ENCODE measurements at regions not wholly inside any gene's neighbourhood (a gene's known extent, or its start where the extent isn't known, plus 50 kb on each side); places are given as distances from the start of the nearest gene placed in this dataset.

- no peak overlapping the region for H3K27ac ChIP-seq (ENCODE audit: low read depth, low read length, poor library complexity, severe bottlenecking)
Observed at GRCh38 chr4:185920691-185921260, 108.8 kb upstream of the SORBS2 start.

DNA sequence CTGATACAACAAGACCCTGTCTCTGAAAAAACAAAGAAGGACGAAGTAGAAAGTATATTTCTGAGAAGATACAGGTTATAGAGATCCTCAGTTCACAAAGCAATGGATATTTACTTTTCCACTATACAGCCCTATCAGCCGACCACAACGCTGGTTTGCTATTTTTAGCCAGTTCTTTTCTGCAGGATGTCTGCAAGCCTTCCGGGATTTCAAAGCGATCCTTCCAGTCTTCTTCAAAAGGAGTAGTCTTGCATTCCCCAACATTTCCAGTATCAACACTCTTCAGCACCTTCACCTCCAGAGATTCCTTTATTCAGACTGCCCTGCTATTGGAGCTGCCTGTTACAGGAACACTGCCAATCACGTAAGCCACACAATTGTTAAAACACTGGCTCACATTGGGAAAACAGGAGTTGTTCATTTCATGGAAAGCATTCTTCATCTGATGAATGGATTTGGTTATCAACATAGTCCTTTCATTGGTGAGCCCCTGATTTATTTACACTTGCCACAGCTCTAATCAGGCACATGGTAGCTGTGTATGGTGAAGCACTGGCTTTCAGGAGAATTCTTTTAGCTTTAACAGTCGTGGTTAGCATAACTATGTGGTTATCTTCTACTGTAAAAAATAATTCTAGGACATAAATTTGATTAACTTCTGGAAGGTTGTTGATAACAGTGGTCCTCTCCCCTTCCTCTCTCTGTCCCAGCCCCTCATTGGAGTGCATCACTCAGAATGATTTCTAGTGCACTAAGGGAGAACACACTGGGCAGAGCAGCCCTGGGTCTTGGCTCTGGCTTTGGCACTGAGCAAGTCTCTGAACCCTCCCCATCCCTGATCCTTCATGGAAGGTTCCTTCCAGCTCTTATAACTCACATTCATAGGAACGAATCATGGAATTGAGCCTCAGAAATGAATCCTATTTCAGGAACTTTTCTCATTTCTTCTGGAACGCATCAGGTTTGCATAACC is 109.9 kb upstream of the SORBS2 start:
- no peak overlapping the region for H3K9ac ChIP-seq (ENCODE audit: low read length)
- H3K36me3 ChIP-seq (ENCODE audit: insufficient read depth, low read length): no peaks in the 10 kb centered on the region
- no peaks in the 10 kb centered on the region for H3K9me3 ChIP-seq (ENCODE audit: low read length)
- H3K27ac ChIP-seq (ENCODE audit: low read depth, low read length, poor library complexity, severe bottlenecking): no peak overlapping the region
- no peaks in the 10 kb centered on the region for H3K27me3 ChIP-seq (ENCODE audit: insufficient read depth, low read length)
- H3K4me2 ChIP-seq (ENCODE audit: low read length): no peak overlapping the region
- H4K20me1 ChIP-seq (ENCODE audit: insufficient read depth, low read length): no peaks in the 10 kb centered on the region
- no peaks in the 10 kb centered on the region for H3K9me2 ChIP-seq (ENCODE audit: low read depth, low read length)
- H3K4me1 ChIP-seq (ENCODE audit: insufficient read depth, low read length, severe bottlenecking): peaks cover 4% of the 10 kb centered on the region
- no peak for TF ChIP-seq EZH2 (IDR thresholded peaks at IDR 0.05; ENCODE audit: borderline replicate concordance, low read length)
- TF ChIP-seq, protein P1, sequence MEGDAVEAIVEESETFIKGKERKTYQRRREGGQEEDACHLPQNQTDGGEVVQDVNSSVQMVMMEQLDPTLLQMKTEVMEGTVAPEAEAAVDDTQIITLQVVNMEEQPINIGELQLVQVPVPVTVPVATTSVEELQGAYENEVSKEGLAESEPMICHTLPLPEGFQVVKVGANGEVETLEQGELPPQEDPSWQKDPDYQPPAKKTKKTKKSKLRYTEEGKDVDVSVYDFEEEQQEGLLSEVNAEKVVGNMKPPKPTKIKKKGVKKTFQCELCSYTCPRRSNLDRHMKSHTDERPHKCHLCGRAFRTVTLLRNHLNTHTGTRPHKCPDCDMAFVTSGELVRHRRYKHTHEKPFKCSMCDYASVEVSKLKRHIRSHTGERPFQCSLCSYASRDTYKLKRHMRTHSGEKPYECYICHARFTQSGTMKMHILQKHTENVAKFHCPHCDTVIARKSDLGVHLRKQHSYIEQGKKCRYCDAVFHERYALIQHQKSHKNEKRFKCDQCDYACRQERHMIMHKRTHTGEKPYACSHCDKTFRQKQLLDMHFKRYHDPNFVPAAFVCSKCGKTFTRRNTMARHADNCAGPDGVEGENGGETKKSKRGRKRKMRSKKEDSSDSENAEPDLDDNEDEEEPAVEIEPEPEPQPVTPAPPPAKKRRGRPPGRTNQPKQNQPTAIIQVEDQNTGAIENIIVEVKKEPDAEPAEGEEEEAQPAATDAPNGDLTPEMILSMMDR (IDR thresholded peaks at IDR 0.05; ENCODE audit: low read length): no peak
- no peak overlapping the region for H2AFZ ChIP-seq (ENCODE audit: low read length)
- no peak overlapping the region for H3K4me3 ChIP-seq (ENCODE audit: low read depth, low read length, poor library complexity, severe bottlenecking)
- no peaks in the 10 kb centered on the region for H3F3A ChIP-seq (ENCODE audit: insufficient read depth, low read length)
- no peaks in the 10 kb centered on the region for H3K79me2 ChIP-seq (ENCODE audit: insufficient read depth, low read length)

More at GRCh38 chr4:185920691-185921260, 108.8 kb upstream of the SORBS2 start:
- no peak overlapping the region for H3K4me2 ChIP-seq (ENCODE audit: low read length)
- H3K4me3 ChIP-seq (ENCODE audit: low read depth, low read length, poor library complexity, severe bottlenecking): no peak overlapping the region
- H3K27me3 ChIP-seq (ENCODE audit: insufficient read depth, low read length): no peaks in the 10 kb centered on the region
- H2AFZ ChIP-seq (ENCODE audit: low read length): no peak overlapping the region
- TF ChIP-seq EZH2 (IDR thresholded peaks at IDR 0.05; ENCODE audit: borderline replicate concordance, low read length): no peak
- TF ChIP-seq, protein P1 (IDR thresholded peaks at IDR 0.05; ENCODE audit: low read length): no peak
- no peaks in the 10 kb centered on the region for H4K20me1 ChIP-seq (ENCODE audit: insufficient read depth, low read length)
- H3F3A ChIP-seq (ENCODE audit: insufficient read depth, low read length): no peaks in the 10 kb centered on the region
- H3K4me1 ChIP-seq (ENCODE audit: insufficient read depth, low read length, severe bottlenecking): peaks cover 4% of the 10 kb centered on the region
- no peak overlapping the region for H3K9ac ChIP-seq (ENCODE audit: low read length)
- no peaks in the 10 kb centered on the region for H3K9me3 ChIP-seq (ENCODE audit: low read length)
- no peaks in the 10 kb centered on the region for H3K79me2 ChIP-seq (ENCODE audit: insufficient read depth, low read length)
- no peaks in the 10 kb centered on the region for H3K9me2 ChIP-seq (ENCODE audit: low read depth, low read length)
- no peaks in the 10 kb centered on the region for H3K36me3 ChIP-seq (ENCODE audit: insufficient read depth, low read length)

GRCh38 chr4:185924458-185925044 is 112.6 kb upstream of the SORBS2 start:
- no peaks in the 10 kb centered on the region for H3F3A ChIP-seq (ENCODE audit: insufficient read depth, low read length)
- no peaks in the 10 kb centered on the region; the same call in 1 of the 2 replicates for H3K36me3 ChIP-seq (ENCODE audit: insufficient read depth, low read length)
- no peaks in the 10 kb centered on the region for H3K9me2 ChIP-seq (ENCODE audit: low read depth, low read length)
- H3K27me3 ChIP-seq (ENCODE audit: insufficient read depth, low read length): no peaks in the 10 kb centered on the region; the same call in 1 of the 2 replicates
- no peaks in the 10 kb centered on the region for H4K20me1 ChIP-seq (ENCODE audit: insufficient read depth, low read length)
- no peak overlapping the region for H2AFZ ChIP-seq (ENCODE audit: low read length)
- TF ChIP-seq, protein P1 (IDR thresholded peaks at IDR 0.05; ENCODE audit: low read length): no peak
- TF ChIP-seq EZH2 (IDR thresholded peaks at IDR 0.05; ENCODE audit: borderline replicate concordance, low read length): no peak
- H3K79me2 ChIP-seq (ENCODE audit: insufficient read depth, low read length): no peaks in the 10 kb centered on the region
- H3K9ac ChIP-seq (ENCODE audit: low read length): no peak overlapping the region
- no peak overlapping the region for H3K4me3 ChIP-seq (ENCODE audit: low read depth, low read length, poor library complexity, severe bottlenecking)
- no peak overlapping the region for H3K27ac ChIP-seq (ENCODE audit: low read depth, low read length, poor library complexity, severe bottlenecking)
- H3K4me2 ChIP-seq (ENCODE audit: low read length): no peak overlapping the region
- peaks cover 4% of the 10 kb centered on the region for H3K4me1 ChIP-seq (ENCODE audit: insufficient read depth, low read length, severe bottlenecking)
- H3K9me3 ChIP-seq (ENCODE audit: low read length): no peaks in the 10 kb centered on the region

Data from OCI-LY1 (cell line).